ENCODE measurements at regions not wholly inside any gene's neighbourhood (a gene's known extent, or its start where the extent isn't known, plus 50 kb on each side); places are given as distances from the start of the nearest gene placed in this dataset.

GRCh38 chr3:35067750-35068149 lies 571.6 kb upstream of the ARPP21 start:
- TF ChIP-seq CTCF (IDR thresholded peaks at IDR 0.05) = no peak
- TF ChIP-seq POLR2AphosphoS5 (IDR thresholded peaks at IDR 0.05; ENCODE audit: low read depth, low read length) = no peak
- no peak for TF ChIP-seq REST (IDR thresholded peaks at IDR 0.05; ENCODE audit: insufficient read depth in 1 of 2, low read depth in 2 of 2, low read length in 1 of 2)
- no peak for TF ChIP-seq SIN3A (IDR thresholded peaks at IDR 0.05; ENCODE audit: borderline replicate concordance, insufficient read depth, low read depth, low read length)
